HG02884 (cell line): ENCODE measurements at regions not wholly inside any gene's neighbourhood (a gene's known extent, or its start where the extent isn't known, plus 50 kb on each side); places are given as distances from the start of the nearest gene placed in this dataset.
"Not testable (repeated sequence)": the region's sequence is repeated elsewhere in the genome, so short reads cannot be mapped to it uniquely, and the experiment has no call there.

Source experiments
- ATAC-seq: cut with Tn5 transposase; IDR thresholded peaks from one replicate; pipeline ENCODE4 v1.9.1; 2021; ENCODE audit warnings: mild to moderate bottlenecking, moderate library complexity; ENCODE audit not compliant: unreplicated experiment

GRCh38 chr2:52345082-52345481, 1313.2 kb upstream of the NRXN1 start:
- no peak for ATAC-seq

- ATAC-seq, result no peak
These were observed 1311.9 kb upstream of the NRXN1 start for GRCh38 chr2:52343706-52344266.

- no peak for ATAC-seq
These were observed 1311.1 kb upstream of the NRXN1 start for GRCh38 chr2:52343010-52343409.

- no peak for ATAC-seq
These were observed 1310.5 kb upstream of the NRXN1 start for GRCh38 chr2:52342458-52342857.

- no peak for ATAC-seq
These were observed 1309.8 kb upstream of the NRXN1 start for GRCh38 chr2:52341732-52342131.

- no peak for ATAC-seq
These were observed 1308.2 kb upstream of the NRXN1 start for GRCh38 chr2:52340171-52340570.

- ATAC-seq, result not testable (repeated sequence)
These were observed 1305.9 kb upstream of the NRXN1 start for GRCh38 chr2:52337786-52338185.

- no peak for ATAC-seq
These were observed 1305.0 kb upstream of the NRXN1 start for GRCh38 chr2:52336951-52337350.

GRCh38 chr2:52335727-52336126, 1303.8 kb upstream of the NRXN1 start:
- ATAC-seq, result no peak

- no peak for ATAC-seq
These were observed 1302.3 kb upstream of the NRXN1 start for GRCh38 chr2:52334185-52334584.

- no peak for ATAC-seq
These were observed 1295.7 kb upstream of the NRXN1 start for GRCh38 chr2:52327641-52328040.

GRCh38 chr2:52314231-52314630, 1282.3 kb upstream of the NRXN1 start:
- no peak for ATAC-seq

- ATAC-seq, result no peak
These were observed 1280.6 kb upstream of the NRXN1 start for GRCh38 chr2:52312486-52312885.

GRCh38 chr2:52311862-52312261, 1279.9 kb upstream of the NRXN1 start:
- ATAC-seq, result no peak

- ATAC-seq, result no peak
These were observed 1276.2 kb upstream of the NRXN1 start for GRCh38 chr2:52308156-52308555.

- no peak for ATAC-seq
These were observed 1262.7 kb upstream of the NRXN1 start for GRCh38 chr2:52294628-52295027.

GRCh38 chr2:52292801-52293200, 1260.9 kb upstream of the NRXN1 start:
- no peak for ATAC-seq

- ATAC-seq, result no peak
These were observed 1257.8 kb upstream of the NRXN1 start for GRCh38 chr2:52289741-52290140.

- no peak for ATAC-seq
These were observed 1256.7 kb upstream of the NRXN1 start for GRCh38 chr2:52288596-52288995.

- no peak for ATAC-seq
These were observed 1238.0 kb upstream of the NRXN1 start for GRCh38 chr2:52269696-52270485.

- ATAC-seq, result no peak
These were observed 1233.0 kb upstream of the NRXN1 start for GRCh38 chr2:52264911-52265310.

- no peak for ATAC-seq
These were observed 1232.6 kb upstream of the NRXN1 start for GRCh38 chr2:52264488-52264887.

- ATAC-seq, result no peak
These were observed 1229.0 kb upstream of the NRXN1 start for GRCh38 chr2:52260904-52261303.
